HG02938 (cell line): ENCODE measurements at regions not wholly inside any gene's neighbourhood (a gene's known extent, or its start where the extent isn't known, plus 50 kb on each side); places are given as distances from the start of the nearest gene placed in this dataset.

Experiments
- ATAC-seq: cut with Tn5 transposase; IDR thresholded peaks from one replicate; pipeline ENCODE4 v1.9.1; 2021; ENCODE audit warnings: mild to moderate bottlenecking, moderate library complexity; ENCODE audit not compliant: unreplicated experiment

DNA sequence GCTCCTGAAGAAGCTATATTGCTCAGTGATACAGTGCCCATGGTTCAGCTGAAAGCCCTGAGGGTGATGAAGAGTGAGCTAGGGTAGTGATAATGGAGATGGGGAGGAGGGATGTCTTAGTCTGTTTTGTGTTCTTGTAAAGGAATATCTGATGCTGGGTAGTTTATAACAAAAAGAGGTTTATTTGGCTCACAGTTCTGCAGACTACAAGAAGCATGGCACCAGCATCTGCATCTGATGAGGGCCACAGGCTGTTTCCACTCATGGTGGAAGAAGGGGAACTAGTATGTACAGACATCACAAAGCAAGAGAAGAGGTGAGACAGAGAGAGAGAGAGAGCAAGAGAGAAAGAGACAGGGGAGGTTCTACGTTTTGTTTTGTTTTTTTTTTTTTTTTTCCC lies 417.3 kb upstream of the TRIB2 start:
- no peak for ATAC-seq

GRCh38 chr2:12300019-12300602 lies 416.6 kb upstream of the TRIB2 start:
- ATAC-seq = no peak

GRCh38 chr2:12300927-12301326 lies 415.8 kb upstream of the TRIB2 start:
- ATAC-seq = no peak

- no peak for ATAC-seq
Measured at GRCh38 chr2:12302140-12302539, 414.6 kb upstream of the TRIB2 start.

- ATAC-seq = no peak
Measured at GRCh38 chr2:12302691-12303090, 414.0 kb upstream of the TRIB2 start.

GRCh38 chr2:12303181-12304030 lies 413.3 kb upstream of the TRIB2 start:
- ATAC-seq = no peak

DNA sequence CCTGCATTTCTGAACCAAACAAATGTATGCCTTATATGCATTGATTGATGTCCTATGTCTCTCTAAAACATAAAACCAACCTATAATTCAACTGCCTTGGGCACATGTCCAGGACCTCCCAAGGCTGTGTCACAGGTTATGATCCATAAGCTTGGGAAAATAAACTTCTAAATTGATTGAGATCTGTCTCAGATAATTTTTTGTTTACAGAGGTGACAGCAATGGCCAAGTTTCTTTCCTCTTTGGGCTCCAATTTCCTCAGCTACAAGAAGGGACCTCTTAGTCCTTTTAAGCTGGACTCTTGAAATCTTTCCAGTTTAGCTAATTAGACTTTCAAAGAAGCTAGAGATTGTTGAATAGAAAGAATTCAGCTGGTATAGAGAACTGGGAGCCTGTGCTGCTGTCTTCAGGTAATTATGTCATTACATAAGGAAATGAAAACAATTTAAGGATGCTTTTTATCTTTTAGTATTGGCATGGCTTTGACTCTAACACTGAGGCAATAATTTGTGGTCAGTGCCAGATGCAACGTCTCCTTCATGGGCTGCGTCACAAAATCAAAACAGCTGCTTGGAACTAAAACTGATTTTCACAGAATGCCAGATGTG lies 412.1 kb upstream of the TRIB2 start:
- no peak for ATAC-seq

GRCh38 chr2:12305931-12306330 lies 410.8 kb upstream of the TRIB2 start:
- ATAC-seq = no peak

DNA sequence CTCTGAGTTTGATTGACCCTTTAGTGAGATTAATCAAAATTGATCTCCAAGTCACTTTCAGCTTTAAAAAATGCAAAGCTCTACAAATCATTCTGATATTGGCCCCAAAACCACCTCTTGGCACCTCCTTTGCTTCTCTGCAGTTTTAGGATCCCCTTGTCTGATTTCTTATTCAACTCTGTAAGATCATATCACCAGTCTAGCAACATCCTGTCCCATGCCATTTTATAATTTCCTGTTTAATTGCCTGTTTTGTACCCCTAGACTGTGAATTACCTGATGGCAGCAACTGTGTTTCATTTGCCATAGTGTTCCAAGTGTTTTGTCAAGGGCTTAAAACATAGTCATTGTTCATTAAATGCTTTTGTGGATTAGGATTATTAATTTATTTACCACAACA lies 406.3 kb upstream of the TRIB2 start:
- no peak for ATAC-seq

DNA sequence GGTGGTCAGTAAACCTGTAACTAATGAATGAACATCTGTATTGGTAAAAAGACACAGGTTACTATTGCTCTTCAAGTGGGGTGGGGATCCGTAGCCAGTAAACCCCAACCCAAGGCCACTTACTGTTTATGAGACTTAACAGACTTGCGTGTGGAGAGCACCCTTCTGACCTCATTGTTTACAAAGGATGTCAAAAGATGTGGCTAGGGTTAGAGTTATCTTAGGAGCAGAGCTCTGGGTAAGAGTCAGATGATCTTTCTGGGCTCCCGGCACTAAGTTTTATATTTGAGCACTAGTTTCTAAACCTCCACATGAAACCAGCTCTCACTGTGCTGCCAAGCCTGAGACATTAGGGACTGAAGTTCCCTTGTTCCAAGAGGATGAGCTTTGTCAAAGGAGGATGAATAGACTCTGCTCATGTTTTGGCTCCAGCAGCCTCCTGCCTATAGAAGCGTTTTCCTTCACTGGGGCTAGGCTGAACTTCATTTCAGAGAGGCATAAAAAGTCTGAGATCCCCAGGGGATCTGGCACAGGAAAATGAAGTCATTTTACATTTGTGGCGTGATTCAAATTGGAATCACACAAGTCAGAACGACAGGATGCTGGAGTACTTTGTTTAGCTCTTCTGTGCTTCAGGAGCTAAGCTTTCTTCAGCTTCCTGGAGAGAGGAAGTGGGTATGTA lies 403.1 kb upstream of the TRIB2 start:
- no peak for ATAC-seq

DNA sequence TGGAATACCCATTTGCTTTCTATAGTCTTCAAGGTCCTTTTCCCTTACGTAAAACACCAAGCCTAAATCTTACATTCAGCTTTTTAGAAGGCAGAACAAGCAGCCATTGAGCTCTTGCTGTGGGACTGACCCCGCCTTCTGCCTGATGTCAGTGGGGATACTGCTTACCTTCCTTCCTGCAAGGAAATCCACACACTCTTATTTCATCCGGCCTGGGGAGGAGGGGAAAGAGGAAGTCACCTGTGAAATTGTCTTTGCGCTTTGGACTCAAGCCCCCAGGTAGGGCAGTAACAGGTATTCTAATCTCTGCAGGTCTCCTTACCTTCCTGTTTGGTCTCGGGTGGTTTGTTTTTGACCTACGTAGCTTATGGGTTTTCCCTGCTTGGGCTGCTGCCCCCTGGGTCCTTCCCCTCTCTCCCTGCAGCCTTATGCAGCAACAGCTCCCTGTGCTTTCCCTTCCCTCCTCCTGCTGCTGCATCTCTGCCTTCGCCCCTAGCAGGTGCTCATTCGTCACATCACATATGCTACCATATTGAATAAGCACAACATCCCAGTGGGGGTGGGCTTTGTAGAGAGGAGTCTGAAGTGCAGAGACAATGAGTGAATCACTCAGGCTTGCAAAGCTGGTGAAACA lies 402.5 kb upstream of the TRIB2 start:
- no peak for ATAC-seq

- no peak for ATAC-seq
Measured at GRCh38 chr2:12315224-12315623, 401.5 kb upstream of the TRIB2 start.

DNA sequence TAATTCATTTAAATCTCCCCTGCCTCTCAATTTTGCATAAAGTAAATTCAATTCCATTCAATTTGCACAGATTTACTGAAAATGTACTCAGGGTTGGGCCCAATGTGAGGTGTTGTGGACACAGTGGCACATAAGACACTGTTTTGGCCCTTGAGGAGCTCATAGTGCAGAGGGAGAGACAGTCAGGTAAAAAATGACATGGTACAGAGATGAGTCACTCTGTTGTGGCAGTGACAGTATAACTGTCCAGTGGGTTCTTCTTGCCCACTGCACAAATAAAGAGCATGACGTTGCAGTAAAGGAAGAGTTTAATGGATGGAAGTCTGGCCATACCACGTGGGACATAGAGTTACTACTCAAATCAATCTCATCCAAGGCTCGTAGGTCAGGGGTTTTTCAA lies 400.3 kb upstream of the TRIB2 start:
- no peak for ATAC-seq

- no peak for ATAC-seq
Measured at GRCh38 chr2:12317286-12317685, 399.4 kb upstream of the TRIB2 start.

DNA sequence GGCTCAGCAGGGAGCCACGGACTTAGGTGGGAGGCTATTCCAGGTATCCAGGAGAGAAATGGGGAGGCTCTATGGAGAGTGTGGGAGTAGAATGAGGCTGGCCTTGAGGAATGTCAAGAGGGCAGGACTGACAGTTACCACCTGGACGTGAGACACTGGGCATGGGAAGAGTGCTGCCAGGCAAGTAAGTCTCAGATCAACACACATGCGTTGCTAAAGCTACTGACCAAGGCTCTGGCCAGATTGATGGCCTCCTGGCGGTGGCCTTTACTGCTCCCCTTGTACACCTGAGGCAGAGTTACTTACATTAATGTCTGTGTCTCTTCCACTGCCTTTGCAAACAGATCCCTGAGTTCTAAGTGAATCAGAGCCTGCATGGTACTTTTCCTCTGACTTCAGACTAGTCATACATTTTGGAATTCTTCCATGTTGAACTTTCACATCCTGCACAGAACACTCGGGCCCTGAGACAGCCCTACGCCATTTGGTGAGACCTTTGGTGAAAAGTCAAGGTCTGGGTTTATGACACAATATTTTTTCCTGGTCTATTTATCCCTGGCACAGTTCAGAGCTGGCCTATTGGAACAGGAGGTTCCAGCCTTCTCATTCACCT lies 398.8 kb upstream of the TRIB2 start:
- no peak for ATAC-seq

DNA sequence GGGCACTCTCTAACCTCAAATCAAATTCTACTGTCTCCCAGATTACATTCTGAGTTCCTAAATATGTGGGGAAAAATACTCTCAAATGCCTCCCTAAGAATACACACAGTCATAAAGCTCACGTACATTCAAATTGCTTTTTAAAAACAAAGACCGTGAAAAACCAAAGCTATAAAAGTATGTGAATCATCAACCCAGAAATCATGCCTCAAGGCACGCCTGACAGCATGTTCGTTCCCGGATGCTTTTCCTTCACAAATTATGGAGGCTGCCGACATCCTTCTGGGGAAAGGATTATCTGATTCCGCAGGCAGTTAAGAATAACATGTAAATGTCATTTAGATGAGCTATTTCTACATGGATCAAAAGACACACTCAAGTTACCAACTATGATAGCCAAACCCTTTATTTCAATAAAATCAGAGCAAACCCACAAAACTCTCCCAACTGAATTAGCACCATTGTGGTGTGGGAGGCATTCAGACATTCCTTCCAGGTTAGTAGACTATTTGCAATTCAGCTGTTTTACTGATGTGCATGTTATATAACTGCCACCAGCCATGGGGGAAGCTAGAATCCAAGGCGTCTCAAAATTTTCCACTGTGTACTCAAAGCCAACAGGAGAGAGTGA lies 398.2 kb upstream of the TRIB2 start:
- ATAC-seq = no peak

DNA sequence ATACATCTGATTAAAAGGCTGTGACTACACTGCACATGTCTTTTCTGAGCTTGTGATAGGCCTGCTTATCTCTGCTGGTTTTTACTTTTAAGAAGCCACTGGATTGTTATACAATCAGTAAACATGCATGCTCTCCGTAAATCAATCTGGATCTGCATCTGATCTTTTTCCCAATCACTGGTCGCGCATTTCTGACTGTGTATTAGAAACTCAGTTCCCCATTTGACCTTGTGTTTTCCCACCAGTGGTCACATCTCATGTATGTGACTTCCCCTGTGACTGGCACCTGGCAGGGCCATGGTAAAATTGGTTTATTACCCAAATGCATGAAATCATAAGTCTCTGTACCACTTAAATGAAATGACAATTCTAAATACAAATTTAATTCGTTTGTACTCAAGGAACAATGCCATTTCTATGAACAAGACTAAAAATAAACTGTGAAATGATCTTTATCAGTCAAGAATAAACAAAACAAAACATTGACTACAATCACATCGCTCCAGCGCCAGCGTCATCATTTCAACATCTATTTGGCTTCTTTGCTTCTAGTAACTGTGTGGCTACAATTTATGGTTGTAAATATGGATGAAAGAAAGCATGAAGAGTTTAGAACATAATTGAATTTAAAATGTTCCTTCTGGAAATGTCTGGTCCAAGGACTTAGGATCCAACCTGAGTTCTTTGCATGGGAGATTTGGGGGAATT lies 396.6 kb upstream of the TRIB2 start:
- no peak for ATAC-seq

GRCh38 chr2:12320991-12321641 lies 395.6 kb upstream of the TRIB2 start:
- no peak for ATAC-seq

DNA sequence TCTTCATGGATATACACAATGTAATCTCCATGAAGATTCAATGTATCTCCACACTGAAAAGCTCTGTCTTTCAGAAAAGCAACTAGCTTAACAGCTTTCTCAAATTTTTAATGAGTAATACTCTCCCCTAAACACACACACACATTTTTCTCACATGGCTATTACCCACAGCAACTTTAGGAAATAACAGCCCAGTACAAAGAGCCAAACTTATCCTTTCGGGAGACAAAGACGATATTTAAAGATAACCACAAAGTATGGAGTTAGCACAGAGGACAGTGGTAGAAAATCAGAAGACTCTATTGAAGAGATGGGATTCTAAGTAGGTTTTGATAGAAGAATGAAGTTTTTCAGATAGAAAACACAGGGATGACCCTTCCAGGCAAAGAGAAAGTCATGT lies 394.9 kb upstream of the TRIB2 start:
- ATAC-seq = no peak
